Natural killer cell (primary cell): ENCODE measurements at regions not wholly inside any gene's neighbourhood (a gene's known extent, or its start where the extent isn't known, plus 50 kb on each side); places are given as distances from the start of the nearest gene placed in this dataset.

ENCODE experiments used
- ATAC-seq, 3 donors: fragments of 150-1000 bp in 2 of 3; fragments of 200-7000 bp in 1 of 3; cut with Tn5 transposase; 1 replicate in 1 of 3; 2 replicates in 2 of 3; pipeline ENCODE4 v1.10.0; 2021; ENCODE audit warnings: mild to moderate bottlenecking in 2 of 3, moderate library complexity in 2 of 3
- DNase-seq, 2 donors: peaks; one replicate each; pipeline versions ENCODE4 v3.0.0 to v3.0.0-alpha.2; 2013 to 2021; ENCODE audit warnings: mixed read lengths in 1 of 2
- H3K27ac ChIP-seq: one replicate; pipeline ENCODE4 v1.5.1; 2013; ENCODE audit warnings: mild to moderate bottlenecking, low read length
- H3K27me3 ChIP-seq: one replicate; pipeline ENCODE4 v1.6.1; 2013; ENCODE audit warnings: low read length; ENCODE audit not compliant: control insufficient read depth, insufficient read depth
- H3K36me3 ChIP-seq: one replicate; pipeline ENCODE4 v1.6.1; 2013; ENCODE audit warnings: low read length; ENCODE audit not compliant: control insufficient read depth, insufficient read depth
- H3K4me1 ChIP-seq: one replicate; pipeline ENCODE4 v1.6.1; 2013; ENCODE audit warnings: low read length; ENCODE audit not compliant: control insufficient read depth, insufficient read depth
- H3K4me3 ChIP-seq: one replicate; pipeline ENCODE4 v1.5.1; 2013; ENCODE audit warnings: low read length
- H3K9me3 ChIP-seq: one replicate; pipeline ENCODE4 v1.6.1; 2013; ENCODE audit warnings: low read length; ENCODE audit not compliant: control insufficient read depth, insufficient read depth
- H3K27ac Mint-ChIP-seq, 2 donors: one replicate each; pipeline ENCODE4 v1.8.0; 2022; ENCODE audit warnings: mild to moderate bottlenecking in 2 of 2, mixed read lengths in 2 of 2, moderate library complexity in 1 of 2
- H3K27me3 Mint-ChIP-seq, 2 donors: one replicate each; pipeline ENCODE4 v1.8.0; 2022; ENCODE audit warnings: low read depth in 2 of 2, mixed read lengths in 2 of 2
- H3K36me3 Mint-ChIP-seq: one replicate; pipeline ENCODE4 v1.8.0; 2022; ENCODE audit warnings: mixed read lengths
- H3K4me1 Mint-ChIP-seq, 2 donors: one replicate each; pipeline ENCODE4 v1.8.0; 2022; ENCODE audit warnings: mixed read lengths in 2 of 2
- H3K4me3 Mint-ChIP-seq: one replicate; pipeline ENCODE4 v1.8.0; 2022; ENCODE audit warnings: mild to moderate bottlenecking, moderate library complexity, mixed read lengths
- H3K9me3 Mint-ChIP-seq, 2 donors: one replicate each; pipeline ENCODE4 v1.8.0; 2022; ENCODE audit warnings: mixed read lengths in 2 of 2
- CTCF ChIP-seq: fragments of 200-600 bp; IDR thresholded peaks from one replicate; pipeline ENCODE4 v1.8.0; 2022; ENCODE audit warnings: antibody characterized with exemption
- WGBS: methylation state at CpG from one replicate; pipeline ENCODE4 v1.1.7; 2013; ENCODE audit warnings: missing lambda C conversion rate; ENCODE audit not compliant: insufficient coverage; 5-methylcytosine and 5-hydroxymethylcytosine counted together
- intact Hi-C: fragments of 100-400 bp; cut with micrococcal nuclease; formaldehyde crosslinking; loops from one replicate; pipeline ENCODE4 v1.14.2; 2022

- WGBS = 72% methylated on average over 2 of the region's 2 CpGs
- H3K36me3 Mint-ChIP-seq = no peaks in the 10 kb centered on the region
These were observed 63.3 kb upstream of the UGP2 start for GRCh38 chr2:63778391-63778790.

GRCh38 chr2:63780518-63781155, 61.1 kb upstream of the UGP2 start:
- H3K27me3 Mint-ChIP-seq = peaks cover 5 to 8% of the 10 kb centered on the region in 2 donors
- DNase-seq = no peak
- H3K4me3 Mint-ChIP-seq = no peak overlapping the region
- no peak overlapping the region for H3K27ac Mint-ChIP-seq
- TF ChIP-seq CTCF = no peak
- H3K4me1 Mint-ChIP-seq = no peaks in the 10 kb centered on the region
- no peaks in the 10 kb centered on the region for H3K36me3 Mint-ChIP-seq
- no peaks in the 10 kb centered on the region for H3K9me3 ChIP-seq
- WGBS = 59% methylated on average over 2 of the region's 3 CpGs
- intact Hi-C loops = no loop called here
- no peak overlapping the region for H3K4me3 ChIP-seq
- peaks cover 0 to 3% of the 10 kb centered on the region in 2 donors for H3K9me3 Mint-ChIP-seq
- H3K27ac ChIP-seq = no peak overlapping the region
- H3K4me1 ChIP-seq = no peaks in the 10 kb centered on the region
- H3K27me3 ChIP-seq = no peaks in the 10 kb centered on the region
- no peak for ATAC-seq
- no peaks in the 10 kb centered on the region for H3K36me3 ChIP-seq

More at GRCh38 chr2:63778391-63778790, 63.3 kb upstream of the UGP2 start:
- intact Hi-C loops = no loop called here
- DNase-seq (no peak), ATAC-seq (no peak)
- Mint-ChIP-seq H3K9me3 (peaks cover 0 to 3% of the 10 kb centered on the region in 2 donors), H3K27me3 (peaks cover 8 to 11% of the 10 kb centered on the region in 2 donors), H3K27ac (no peak overlapping the region), H3K4me3 (no peak overlapping the region), H3K4me1 (no peaks in the 10 kb centered on the region)
- H3K27me3 ChIP-seq = no peaks in the 10 kb centered on the region
- TF ChIP-seq CTCF = no peak
- no peak overlapping the region for H3K27ac ChIP-seq
- no peak overlapping the region for H3K4me3 ChIP-seq
- no peaks in the 10 kb centered on the region for H3K4me1 ChIP-seq
- H3K36me3 ChIP-seq = no peaks in the 10 kb centered on the region
- H3K9me3 ChIP-seq = no peaks in the 10 kb centered on the region

GRCh38 chr2:63784461-63784860, 57.2 kb upstream of the UGP2 start:
- no peak for TF ChIP-seq CTCF
- intact Hi-C loops = no loop called here
- Mint-ChIP-seq H3K27me3 (no peaks in the 10 kb centered on the region), H3K4me3 (no peak overlapping the region), H3K36me3 (no peaks in the 10 kb centered on the region), H3K4me1 (no peaks in the 10 kb centered on the region), H3K9me3 (no peaks in the 10 kb centered on the region), H3K27ac (no peak overlapping the region)
- no peak for DNase-seq
- no peaks in the 10 kb centered on the region for H3K9me3 ChIP-seq
- H3K4me3 ChIP-seq = no peak overlapping the region
- no peaks in the 10 kb centered on the region for H3K36me3 ChIP-seq
- H3K4me1 ChIP-seq = no peaks in the 10 kb centered on the region
- no peak overlapping the region for H3K27ac ChIP-seq
- H3K27me3 ChIP-seq = no peaks in the 10 kb centered on the region
- no peak for ATAC-seq

GRCh38 chr2:63785096-63785495, 56.6 kb upstream of the UGP2 start:
- H3K36me3 ChIP-seq = no peaks in the 10 kb centered on the region
- no peaks in the 10 kb centered on the region for H3K9me3 Mint-ChIP-seq
- ATAC-seq (no peak), DNase-seq (no peak)
- H3K4me1 Mint-ChIP-seq = no peaks in the 10 kb centered on the region
- intact Hi-C loops = no loop called here
- no CpG with 5 or more reads among the region's 1 CpG for WGBS
- H3K27me3 ChIP-seq = no peaks in the 10 kb centered on the region
- no peaks in the 10 kb centered on the region for H3K4me1 ChIP-seq
- H3K4me3 Mint-ChIP-seq = no peak overlapping the region
- TF ChIP-seq CTCF = no peak
- H3K4me3 ChIP-seq = no peak overlapping the region
- no peak overlapping the region for H3K27ac Mint-ChIP-seq
- H3K36me3 Mint-ChIP-seq = no peaks in the 10 kb centered on the region
- no peaks in the 10 kb centered on the region for H3K27me3 Mint-ChIP-seq
- H3K9me3 ChIP-seq = no peaks in the 10 kb centered on the region
- no peak overlapping the region for H3K27ac ChIP-seq
